ENCODE measurements at regions not wholly inside any gene's neighbourhood (a gene's known extent, or its start where the extent isn't known, plus 50 kb on each side); places are given as distances from the start of the nearest gene placed in this dataset.

GRCh38 chr16:65414284-65414984 lies 292.6 kb upstream of the CDH11 start:
- no peak for DNase-seq (ENCODE audit: low read depth)
- TF ChIP-seq CTCF (IDR thresholded peaks at IDR 0.05; ENCODE audit: control insufficient read depth, extremely low read depth, insufficient read depth): no peak
- no peak overlapping the region for H3K4me3 ChIP-seq (ENCODE audit: low read depth, low read length)

- no peak for DNase-seq (ENCODE audit: low read depth)
- no peak for TF ChIP-seq CTCF (IDR thresholded peaks at IDR 0.05; ENCODE audit: control insufficient read depth, extremely low read depth, insufficient read depth)
- no peak overlapping the region for H3K4me3 ChIP-seq (ENCODE audit: low read depth, low read length)
Observed at GRCh38 chr16:65413861-65414260, 292.0 kb upstream of the CDH11 start.

- TF ChIP-seq CTCF (IDR thresholded peaks at IDR 0.05; ENCODE audit: control insufficient read depth, extremely low read depth, insufficient read depth): no peak
- DNase-seq (ENCODE audit: low read depth): no peak
- H3K4me3 ChIP-seq (ENCODE audit: low read depth, low read length): no peak overlapping the region
Observed at GRCh38 chr16:65410801-65411200, 288.9 kb upstream of the CDH11 start.

DNA sequence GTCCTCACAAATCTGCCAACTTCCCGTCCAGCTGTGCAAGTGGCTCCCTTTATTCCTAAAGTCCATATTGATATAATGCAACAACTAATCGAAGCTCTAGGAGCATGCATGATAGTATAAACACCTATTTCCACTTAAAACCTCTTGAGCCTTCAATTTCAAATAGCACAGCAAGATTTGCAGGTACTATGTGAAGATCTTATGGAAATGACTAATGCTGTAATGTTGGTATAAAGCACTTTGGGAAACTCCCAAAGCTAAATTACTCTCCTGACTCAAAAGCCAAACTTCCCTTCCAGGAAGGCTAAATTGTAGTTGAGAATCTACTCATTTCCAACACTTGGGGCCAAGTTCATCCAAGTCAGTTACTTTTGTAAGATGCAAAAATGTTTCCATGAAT lies 287.6 kb upstream of the CDH11 start:
- no peak overlapping the region for H3K4me3 ChIP-seq (ENCODE audit: low read depth, low read length)
- no peak for DNase-seq (ENCODE audit: low read depth)
- no peak for TF ChIP-seq CTCF (IDR thresholded peaks at IDR 0.05; ENCODE audit: control insufficient read depth, extremely low read depth, insufficient read depth)

DNA sequence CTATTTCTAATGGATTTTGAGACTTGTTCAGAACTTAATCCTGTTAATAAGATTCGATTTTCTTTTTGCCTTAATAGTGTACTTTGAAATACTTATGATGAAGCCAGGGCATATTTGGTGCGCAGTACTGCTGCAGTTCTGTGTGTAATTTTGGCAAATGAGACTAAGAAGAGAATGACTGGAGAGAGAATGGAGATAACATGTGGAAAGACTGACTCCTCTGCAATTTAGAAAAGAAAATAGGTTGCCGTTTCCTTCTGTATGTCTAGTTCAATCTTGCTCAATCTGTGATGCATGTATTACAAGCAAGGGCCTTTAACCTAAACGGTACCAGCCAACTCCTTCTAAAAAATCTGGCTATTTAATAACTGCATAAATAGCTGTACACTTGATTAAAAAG lies 285.1 kb upstream of the CDH11 start:
- no peak for DNase-seq (ENCODE audit: low read depth)
- no peak for TF ChIP-seq CTCF (IDR thresholded peaks at IDR 0.05; ENCODE audit: control insufficient read depth, extremely low read depth, insufficient read depth)
- H3K4me3 ChIP-seq (ENCODE audit: low read depth, low read length): no peak overlapping the region

DNA sequence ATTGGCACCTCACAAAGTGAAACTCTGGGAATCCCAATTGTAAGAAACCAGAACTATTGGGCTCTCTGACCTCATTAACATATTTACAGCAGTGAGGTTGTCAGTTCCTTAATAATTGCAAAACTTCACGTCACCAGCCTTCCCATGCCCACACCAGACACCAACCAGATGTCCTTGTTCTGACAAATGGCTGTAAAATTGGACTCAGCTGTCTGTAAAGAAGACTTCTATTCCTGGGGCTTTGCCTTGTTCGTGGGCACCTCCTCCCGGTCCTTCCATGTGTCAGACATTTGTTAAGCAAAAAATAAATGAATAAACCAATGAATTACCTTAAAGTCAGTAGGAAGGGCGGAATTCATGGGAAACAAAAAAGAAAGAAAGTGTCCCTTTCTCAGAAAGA lies 284.3 kb upstream of the CDH11 start:
- TF ChIP-seq CTCF (IDR thresholded peaks at IDR 0.05; ENCODE audit: control insufficient read depth, extremely low read depth, insufficient read depth): no peak
- no peak overlapping the region for H3K4me3 ChIP-seq (ENCODE audit: low read depth, low read length)
- DNase-seq (ENCODE audit: low read depth): no peak

GRCh38 chr16:65394281-65394680 lies 272.4 kb upstream of the CDH11 start:
- no peak for TF ChIP-seq CTCF (IDR thresholded peaks at IDR 0.05; ENCODE audit: control insufficient read depth, extremely low read depth, insufficient read depth)
- H3K4me3 ChIP-seq (ENCODE audit: low read depth, low read length): no peak overlapping the region
- DNase-seq (ENCODE audit: low read depth): no peak
